WTC11 (cell line): ENCODE measurements at regions not wholly inside any gene's neighbourhood (a gene's known extent, or its start where the extent isn't known, plus 50 kb on each side); places are given as distances from the start of the nearest gene placed in this dataset.

ENCODE experiments used
- ATAC-seq: fragments of 200-7000 bp; cut with Tn5 transposase; 2 replicates; pipeline ENCODE4 v1.10.0; 2021; ENCODE audit warnings: mild to moderate bottlenecking, moderate library complexity
- CTCF ChIA-PET: fragments of 300-600 bp; sonication (Branson Sonifier 250); formaldehyde crosslinking; loops from one replicate; lab custom pipeline; 2021; ENCODE audit warnings: antibody characterized with exemption; lab: Charles Lee
- POLR2A ChIA-PET: fragments of 350-600 bp; sonication (Branson Sonifier 250); formaldehyde crosslinking; loops from one replicate; lab custom pipeline; 2021; ENCODE audit warnings: antibody characterized with exemption; lab: Charles Lee
- DNase-seq: peaks from one replicate; pipeline ENCODE4 v3.0.0; 2021; ENCODE audit warnings: low spot score
- H3K27ac Mint-ChIP-seq: 2 replicates; pipeline ENCODE4 v1.8.0; 2021; ENCODE audit warnings: mixed read lengths
- H3K27me3 Mint-ChIP-seq: 2 replicates; pipeline ENCODE4 v1.8.0; 2021; ENCODE audit warnings: low read depth, mild to moderate bottlenecking, moderate library complexity, mixed read lengths
- H3K36me3 Mint-ChIP-seq: 2 replicates; pipeline ENCODE4 v1.8.0; 2021; ENCODE audit warnings: mixed read lengths
- H3K4me1 Mint-ChIP-seq: 2 replicates; pipeline ENCODE4 v1.8.0; 2022; ENCODE audit warnings: mixed read lengths
- H3K4me3 Mint-ChIP-seq: 2 replicates; pipeline ENCODE4 v1.8.0; 2021; ENCODE audit warnings: mild to moderate bottlenecking, moderate library complexity, mixed read lengths
- H3K9me3 Mint-ChIP-seq: 2 replicates; pipeline ENCODE4 v1.8.0; 2021; ENCODE audit warnings: mixed read lengths
- ETV6 ChIP-seq: sonication (generic); formaldehyde crosslinking; IDR thresholded peaks from 2 replicates; pipeline ENCODE4 v1.8.1; 2022; ENCODE audit warnings: mild to moderate bottlenecking, missing genetic modification reagents
- FOXP1 ChIP-seq: sonication (generic); formaldehyde crosslinking; IDR thresholded peaks from 2 replicates; pipeline ENCODE4 v1.8.0; 2022; ENCODE audit warnings: missing genetic modification reagents, mild to moderate bottlenecking, moderate library complexity, borderline replicate concordance
- JAZF1 ChIP-seq: fragments of 250-450 bp; sonication (Bioruptor Pico); IDR thresholded peaks from 2 replicates; pipeline ENCODE4 v1.9.0; 2021; ENCODE audit warnings: moderate library complexity, mild to moderate bottlenecking, inconsistent platforms
- MXD4 ChIP-seq: fragments of 250-450 bp; sonication (Bioruptor Pico); IDR thresholded peaks from 2 replicates; pipeline ENCODE4 v1.8.0; 2021; ENCODE audit warnings: mild to moderate bottlenecking, moderate library complexity, borderline replicate concordance
- NFATC4 ChIP-seq: fragments of 250-450 bp; sonication (Bioruptor Pico); IDR thresholded peaks from 2 replicates; pipeline ENCODE4 v1.9.0; 2021; ENCODE audit warnings: mild to moderate bottlenecking
- SMAD3 ChIP-seq: sonication (generic); formaldehyde crosslinking; IDR thresholded peaks from 2 replicates; pipeline ENCODE4 v1.8.0; 2022; ENCODE audit warnings: missing genetic modification reagents, mild to moderate bottlenecking, borderline replicate concordance
- SMAD4 ChIP-seq: sonication (generic); formaldehyde crosslinking; IDR thresholded peaks from 2 replicates; pipeline ENCODE4 v1.8.0; 2022; ENCODE audit warnings: mild to moderate bottlenecking, missing genetic modification reagents
- TEAD1 ChIP-seq: sonication (generic); formaldehyde crosslinking; IDR thresholded peaks from 2 replicates; pipeline ENCODE4 v1.8.0; 2022; ENCODE audit warnings: mild to moderate bottlenecking, missing genetic modification reagents
- TF ChIP-seq, protein P1 (sequence below): sonication (generic); formaldehyde crosslinking; IDR thresholded peaks from 2 replicates; pipeline ENCODE4 v1.8.0; 2023; ENCODE audit warnings: missing genetic modification reagents, mild to moderate bottlenecking, borderline replicate concordance
- TF ChIP-seq, protein P2 (sequence below): sonication (generic); formaldehyde crosslinking; IDR thresholded peaks from 2 replicates; pipeline ENCODE4 v1.8.1; 2023; ENCODE audit warnings: mild to moderate bottlenecking, moderate library complexity, missing genetic modification reagents
- TF ChIP-seq, protein P3 (sequence below): sonication (generic); formaldehyde crosslinking; conservative IDR thresholded peaks from 2 replicates; pipeline ENCODE4 v1.8.1; 2022; ENCODE audit warnings: mild to moderate bottlenecking, missing genetic modification reagents
- TF ChIP-seq, protein P4 (sequence below): fragments of 250-450 bp; sonication (Bioruptor Pico); IDR thresholded peaks from 2 replicates; pipeline ENCODE4 v2.1.2; 2022; ENCODE audit warnings: mild to moderate bottlenecking, moderate library complexity
- TF ChIP-seq, protein P5 (sequence below): sonication (generic); formaldehyde crosslinking; conservative IDR thresholded peaks from 2 replicates; pipeline ENCODE4 v1.8.1; 2023; ENCODE audit warnings: mild to moderate bottlenecking, low read depth, missing genetic modification reagents, moderate library complexity
- TF ChIP-seq, protein P6 (sequence below): sonication (generic); formaldehyde crosslinking; IDR thresholded peaks from 2 replicates; pipeline ENCODE4 v1.8.1; 2022; ENCODE audit warnings: mild to moderate bottlenecking, moderate library complexity, missing genetic modification reagents
- TF ChIP-seq, protein P7 (sequence below): sonication (generic); formaldehyde crosslinking; IDR thresholded peaks from 2 replicates; pipeline ENCODE4 v1.8.0; 2023; ENCODE audit warnings: mild to moderate bottlenecking, missing genetic modification reagents
- TF ChIP-seq, protein P8 (sequence below): sonication (generic); formaldehyde crosslinking; IDR thresholded peaks from 2 replicates; pipeline ENCODE4 v1.8.0; 2022; ENCODE audit warnings: mild to moderate bottlenecking, missing genetic modification reagents

DNA sequence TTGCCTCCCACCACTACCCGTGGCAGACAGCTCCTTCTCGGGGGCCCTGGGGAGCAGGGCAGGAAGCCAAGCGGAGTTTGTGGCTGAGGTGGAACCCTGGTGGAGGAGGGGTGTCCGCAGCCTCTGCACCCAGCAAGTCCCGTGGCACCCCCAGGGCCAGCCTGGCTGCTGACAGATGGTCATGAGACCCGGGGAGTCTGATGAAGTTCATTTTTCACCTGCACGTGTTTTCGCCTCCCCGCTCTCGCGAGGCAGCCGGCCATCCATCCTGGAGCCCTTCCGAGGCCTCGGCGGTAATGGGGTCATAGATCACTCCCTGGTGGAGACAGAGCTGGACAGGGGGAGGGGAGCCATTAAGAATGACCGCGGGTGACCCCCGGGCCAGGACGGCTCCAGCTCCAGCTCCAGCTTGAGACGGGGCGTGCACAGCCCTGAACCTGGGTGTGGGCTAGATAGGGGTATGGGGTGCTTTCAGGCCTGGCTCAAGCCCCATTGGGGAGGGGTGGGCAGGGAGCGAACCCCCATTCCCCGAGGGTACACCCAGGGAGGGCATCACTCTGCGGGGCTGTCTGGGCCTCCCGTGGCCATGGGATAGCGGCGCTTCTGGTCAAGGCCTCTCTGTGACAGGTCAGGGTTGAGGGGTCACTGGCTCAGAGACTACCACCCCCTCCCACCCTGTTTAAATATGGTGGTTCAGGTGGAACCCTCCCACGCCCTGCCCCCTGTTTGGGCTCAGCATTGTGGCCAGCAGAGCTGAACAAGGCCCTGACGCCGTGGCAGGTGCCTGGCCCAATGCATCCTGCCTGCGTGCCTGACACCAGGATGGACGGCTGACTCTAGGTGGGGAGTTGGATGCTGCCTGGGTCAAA is 227.4 kb upstream of the GSE1 start (continued):
- no peak for TF ChIP-seq MXD4 (CRISPR knock-in tag)
- no peak for TF ChIP-seq JAZF1 (CRISPR knock-in tag)
- TF ChIP-seq, protein P1, sequence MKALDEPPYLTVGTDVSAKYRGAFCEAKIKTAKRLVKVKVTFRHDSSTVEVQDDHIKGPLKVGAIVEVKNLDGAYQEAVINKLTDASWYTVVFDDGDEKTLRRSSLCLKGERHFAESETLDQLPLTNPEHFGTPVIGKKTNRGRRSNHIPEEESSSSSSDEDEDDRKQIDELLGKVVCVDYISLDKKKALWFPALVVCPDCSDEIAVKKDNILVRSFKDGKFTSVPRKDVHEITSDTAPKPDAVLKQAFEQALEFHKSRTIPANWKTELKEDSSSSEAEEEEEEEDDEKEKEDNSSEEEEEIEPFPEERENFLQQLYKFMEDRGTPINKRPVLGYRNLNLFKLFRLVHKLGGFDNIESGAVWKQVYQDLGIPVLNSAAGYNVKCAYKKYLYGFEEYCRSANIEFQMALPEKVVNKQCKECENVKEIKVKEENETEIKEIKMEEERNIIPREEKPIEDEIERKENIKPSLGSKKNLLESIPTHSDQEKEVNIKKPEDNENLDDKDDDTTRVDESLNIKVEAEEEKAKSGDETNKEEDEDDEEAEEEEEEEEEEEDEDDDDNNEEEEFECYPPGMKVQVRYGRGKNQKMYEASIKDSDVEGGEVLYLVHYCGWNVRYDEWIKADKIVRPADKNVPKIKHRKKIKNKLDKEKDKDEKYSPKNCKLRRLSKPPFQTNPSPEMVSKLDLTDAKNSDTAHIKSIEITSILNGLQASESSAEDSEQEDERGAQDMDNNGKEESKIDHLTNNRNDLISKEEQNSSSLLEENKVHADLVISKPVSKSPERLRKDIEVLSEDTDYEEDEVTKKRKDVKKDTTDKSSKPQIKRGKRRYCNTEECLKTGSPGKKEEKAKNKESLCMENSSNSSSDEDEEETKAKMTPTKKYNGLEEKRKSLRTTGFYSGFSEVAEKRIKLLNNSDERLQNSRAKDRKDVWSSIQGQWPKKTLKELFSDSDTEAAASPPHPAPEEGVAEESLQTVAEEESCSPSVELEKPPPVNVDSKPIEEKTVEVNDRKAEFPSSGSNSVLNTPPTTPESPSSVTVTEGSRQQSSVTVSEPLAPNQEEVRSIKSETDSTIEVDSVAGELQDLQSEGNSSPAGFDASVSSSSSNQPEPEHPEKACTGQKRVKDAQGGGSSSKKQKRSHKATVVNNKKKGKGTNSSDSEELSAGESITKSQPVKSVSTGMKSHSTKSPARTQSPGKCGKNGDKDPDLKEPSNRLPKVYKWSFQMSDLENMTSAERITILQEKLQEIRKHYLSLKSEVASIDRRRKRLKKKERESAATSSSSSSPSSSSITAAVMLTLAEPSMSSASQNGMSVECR (CRISPR knock-in tag): no peak
- TF ChIP-seq SMAD4 (CRISPR knock-in tag): no peak

DNA sequence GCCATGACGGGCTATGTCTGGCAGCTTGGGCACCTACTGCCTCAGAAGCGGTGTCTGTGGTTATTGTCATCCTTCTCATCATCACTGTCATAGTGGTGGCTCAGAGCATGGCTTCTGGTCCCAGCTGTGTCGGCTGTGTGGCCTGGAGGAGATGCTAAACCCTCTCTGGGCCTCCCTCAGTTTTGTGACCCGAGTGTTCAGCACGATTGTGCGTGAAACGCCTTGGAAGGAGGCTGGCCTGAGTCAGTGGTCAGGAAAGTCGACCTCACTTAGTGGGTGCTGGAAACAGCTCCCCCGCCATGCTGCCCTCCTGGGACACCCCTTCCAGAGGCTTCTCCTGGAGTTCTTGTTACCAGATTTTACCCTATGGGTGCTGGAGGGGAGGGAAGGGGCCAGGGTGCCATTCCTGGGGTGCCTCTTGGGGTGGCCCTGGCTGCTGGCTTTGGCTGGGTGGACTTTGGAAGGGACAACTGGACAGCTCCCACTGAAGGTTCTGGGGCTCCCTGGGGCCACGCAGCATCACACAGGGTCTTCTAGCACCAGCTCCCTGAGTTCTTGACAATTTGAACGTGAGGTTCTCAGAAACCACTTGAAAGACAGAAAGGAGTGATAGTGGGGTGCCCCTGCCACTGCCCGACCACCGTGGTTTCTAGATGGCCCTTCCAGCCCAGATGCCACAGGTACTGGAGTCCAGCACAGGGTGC is 226.5 kb upstream of the GSE1 start:
- Mint-ChIP-seq H3K27me3 (no peaks in the 10 kb centered on the region), H3K4me1 (peaks cover 10% of the 10 kb centered on the region), H3K36me3 (no peaks in the 10 kb centered on the region), H3K4me3 (no peak overlapping the region), H3K27ac (no peak overlapping the region), H3K9me3 (peaks cover 7% of the 10 kb centered on the region; the same call in 1 of the 2 replicates)
- CTCF ChIA-PET: interaction anchor here (1.2 to 1.4 kb wide), 2 partner anchors 9 to 36 kb away, joined by 3 read pairs; no protein-coding TSS in a partner anchor
- TF ChIP-seq SMAD3 (no peak), FOXP1 (CRISPR knock-in tag) (no peak)
- TF ChIP-seq, protein P2, sequence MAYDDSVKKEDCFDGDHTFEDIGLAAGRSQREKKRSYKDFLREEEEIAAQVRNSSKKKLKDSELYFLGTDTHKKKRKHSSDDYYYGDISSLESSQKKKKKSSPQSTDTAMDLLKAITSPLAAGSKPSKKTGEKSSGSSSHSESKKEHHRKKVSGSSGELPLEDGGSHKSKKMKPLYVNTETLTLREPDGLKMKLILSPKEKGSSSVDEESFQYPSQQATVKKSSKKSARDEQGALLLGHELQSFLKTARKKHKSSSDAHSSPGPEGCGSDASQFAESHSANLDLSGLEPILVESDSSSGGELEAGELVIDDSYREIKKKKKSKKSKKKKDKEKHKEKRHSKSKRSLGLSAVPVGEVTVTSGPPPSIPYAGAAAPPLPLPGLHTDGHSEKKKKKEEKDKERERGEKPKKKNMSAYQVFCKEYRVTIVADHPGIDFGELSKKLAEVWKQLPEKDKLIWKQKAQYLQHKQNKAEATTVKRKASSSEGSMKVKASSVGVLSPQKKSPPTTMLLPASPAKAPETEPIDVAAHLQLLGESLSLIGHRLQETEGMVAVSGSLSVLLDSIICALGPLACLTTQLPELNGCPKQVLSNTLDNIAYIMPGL (CRISPR knock-in tag): no peak
- DNase-seq (peak; percentile 3), ATAC-seq (no peak)
- POLR2A ChIA-PET: no interaction called here

DNA sequence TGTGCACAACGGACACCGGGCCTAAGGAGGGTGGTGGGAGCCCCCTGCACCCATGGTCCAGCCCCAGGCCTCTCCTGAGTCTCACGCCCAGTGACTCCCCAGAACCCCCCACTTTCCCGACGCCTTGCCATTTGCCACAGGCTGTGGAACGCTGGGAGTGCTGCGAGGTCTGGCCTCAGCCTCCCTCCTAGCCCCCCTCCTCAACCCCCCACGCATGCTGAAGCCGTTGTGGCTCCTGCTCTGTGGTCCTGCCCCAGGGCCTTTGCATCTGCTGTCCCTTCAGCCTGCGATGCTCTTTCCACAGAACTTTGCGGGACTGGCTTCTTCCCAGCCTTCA is 226.0 kb upstream of the GSE1 start:
- Mint-ChIP-seq H3K9me3 (peaks cover 7% of the 10 kb centered on the region; the same call in 1 of the 2 replicates), H3K36me3 (no peaks in the 10 kb centered on the region), H3K4me1 (peaks cover 7% of the 10 kb centered on the region), H3K27ac (no peak overlapping the region), H3K4me3 (no peak overlapping the region), H3K27me3 (no peaks in the 10 kb centered on the region)
- DNase-seq (peak; percentile 6), ATAC-seq (no peak)
- ChIA-PET POLR2A (no interaction called here), CTCF (interaction anchor here (1.4 kb wide), 1 partner anchor 8 kb away, joined by 3 read pairs; no protein-coding TSS in a partner anchor)
- TF ChIP-seq, protein P3, sequence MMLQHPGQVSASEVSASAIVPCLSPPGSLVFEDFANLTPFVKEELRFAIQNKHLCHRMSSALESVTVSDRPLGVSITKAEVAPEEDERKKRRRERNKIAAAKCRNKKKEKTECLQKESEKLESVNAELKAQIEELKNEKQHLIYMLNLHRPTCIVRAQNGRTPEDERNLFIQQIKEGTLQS (CRISPR knock-in tag): no peak
- TF ChIP-seq TEAD1 (CRISPR knock-in tag) (no peak), NFATC4 (CRISPR knock-in tag) (no peak), ETV6 (CRISPR knock-in tag) (no peak)
- TF ChIP-seq, protein P4, sequence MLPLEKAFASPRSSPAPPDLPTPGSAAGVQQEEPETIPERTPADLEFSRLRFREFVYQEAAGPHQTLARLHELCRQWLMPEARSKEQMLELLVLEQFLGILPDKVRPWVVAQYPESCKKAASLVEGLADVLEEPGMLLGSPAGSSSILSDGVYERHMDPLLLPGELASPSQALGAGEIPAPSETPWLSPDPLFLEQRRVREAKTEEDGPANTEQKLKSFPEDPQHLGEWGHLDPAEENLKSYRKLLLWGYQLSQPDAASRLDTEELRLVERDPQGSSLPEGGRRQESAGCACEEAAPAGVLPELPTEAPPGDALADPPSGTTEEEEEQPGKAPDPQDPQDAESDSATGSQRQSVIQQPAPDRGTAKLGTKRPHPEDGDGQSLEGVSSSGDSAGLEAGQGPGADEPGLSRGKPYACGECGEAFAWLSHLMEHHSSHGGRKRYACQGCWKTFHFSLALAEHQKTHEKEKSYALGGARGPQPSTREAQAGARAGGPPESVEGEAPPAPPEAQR (CRISPR knock-in tag): no peak
- TF ChIP-seq, protein P5, sequence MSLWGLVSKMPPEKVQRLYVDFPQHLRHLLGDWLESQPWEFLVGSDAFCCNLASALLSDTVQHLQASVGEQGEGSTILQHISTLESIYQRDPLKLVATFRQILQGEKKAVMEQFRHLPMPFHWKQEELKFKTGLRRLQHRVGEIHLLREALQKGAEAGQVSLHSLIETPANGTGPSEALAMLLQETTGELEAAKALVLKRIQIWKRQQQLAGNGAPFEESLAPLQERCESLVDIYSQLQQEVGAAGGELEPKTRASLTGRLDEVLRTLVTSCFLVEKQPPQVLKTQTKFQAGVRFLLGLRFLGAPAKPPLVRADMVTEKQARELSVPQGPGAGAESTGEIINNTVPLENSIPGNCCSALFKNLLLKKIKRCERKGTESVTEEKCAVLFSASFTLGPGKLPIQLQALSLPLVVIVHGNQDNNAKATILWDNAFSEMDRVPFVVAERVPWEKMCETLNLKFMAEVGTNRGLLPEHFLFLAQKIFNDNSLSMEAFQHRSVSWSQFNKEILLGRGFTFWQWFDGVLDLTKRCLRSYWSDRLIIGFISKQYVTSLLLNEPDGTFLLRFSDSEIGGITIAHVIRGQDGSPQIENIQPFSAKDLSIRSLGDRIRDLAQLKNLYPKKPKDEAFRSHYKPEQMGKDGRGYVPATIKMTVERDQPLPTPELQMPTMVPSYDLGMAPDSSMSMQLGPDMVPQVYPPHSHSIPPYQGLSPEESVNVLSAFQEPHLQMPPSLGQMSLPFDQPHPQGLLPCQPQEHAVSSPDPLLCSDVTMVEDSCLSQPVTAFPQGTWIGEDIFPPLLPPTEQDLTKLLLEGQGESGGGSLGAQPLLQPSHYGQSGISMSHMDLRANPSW: no peak
- TF ChIP-seq, protein P6, sequence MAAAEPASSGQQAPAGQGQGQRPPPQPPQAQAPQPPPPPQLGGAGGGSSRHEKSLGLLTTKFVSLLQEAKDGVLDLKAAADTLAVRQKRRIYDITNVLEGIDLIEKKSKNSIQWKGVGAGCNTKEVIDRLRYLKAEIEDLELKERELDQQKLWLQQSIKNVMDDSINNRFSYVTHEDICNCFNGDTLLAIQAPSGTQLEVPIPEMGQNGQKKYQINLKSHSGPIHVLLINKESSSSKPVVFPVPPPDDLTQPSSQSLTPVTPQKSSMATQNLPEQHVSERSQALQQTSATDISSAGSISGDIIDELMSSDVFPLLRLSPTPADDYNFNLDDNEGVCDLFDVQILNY (CRISPR knock-in tag): no peak
- TF ChIP-seq, protein P7, sequence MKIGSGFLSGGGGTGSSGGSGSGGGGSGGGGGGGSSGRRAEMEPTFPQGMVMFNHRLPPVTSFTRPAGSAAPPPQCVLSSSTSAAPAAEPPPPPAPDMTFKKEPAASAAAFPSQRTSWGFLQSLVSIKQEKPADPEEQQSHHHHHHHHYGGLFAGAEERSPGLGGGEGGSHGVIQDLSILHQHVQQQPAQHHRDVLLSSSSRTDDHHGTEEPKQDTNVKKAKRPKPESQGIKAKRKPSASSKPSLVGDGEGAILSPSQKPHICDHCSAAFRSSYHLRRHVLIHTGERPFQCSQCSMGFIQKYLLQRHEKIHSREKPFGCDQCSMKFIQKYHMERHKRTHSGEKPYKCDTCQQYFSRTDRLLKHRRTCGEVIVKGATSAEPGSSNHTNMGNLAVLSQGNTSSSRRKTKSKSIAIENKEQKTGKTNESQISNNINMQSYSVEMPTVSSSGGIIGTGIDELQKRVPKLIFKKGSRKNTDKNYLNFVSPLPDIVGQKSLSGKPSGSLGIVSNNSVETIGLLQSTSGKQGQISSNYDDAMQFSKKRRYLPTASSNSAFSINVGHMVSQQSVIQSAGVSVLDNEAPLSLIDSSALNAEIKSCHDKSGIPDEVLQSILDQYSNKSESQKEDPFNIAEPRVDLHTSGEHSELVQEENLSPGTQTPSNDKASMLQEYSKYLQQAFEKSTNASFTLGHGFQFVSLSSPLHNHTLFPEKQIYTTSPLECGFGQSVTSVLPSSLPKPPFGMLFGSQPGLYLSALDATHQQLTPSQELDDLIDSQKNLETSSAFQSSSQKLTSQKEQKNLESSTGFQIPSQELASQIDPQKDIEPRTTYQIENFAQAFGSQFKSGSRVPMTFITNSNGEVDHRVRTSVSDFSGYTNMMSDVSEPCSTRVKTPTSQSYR (CRISPR knock-in tag): no peak
- TF ChIP-seq, protein P8, sequence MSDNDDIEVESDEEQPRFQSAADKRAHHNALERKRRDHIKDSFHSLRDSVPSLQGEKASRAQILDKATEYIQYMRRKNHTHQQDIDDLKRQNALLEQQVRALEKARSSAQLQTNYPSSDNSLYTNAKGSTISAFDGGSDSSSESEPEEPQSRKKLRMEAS (CRISPR knock-in tag): no peak
